Lower leg skin (tissue), 4 donors: ENCODE measurements at regions not wholly inside any gene's neighbourhood (a gene's known extent, or its start where the extent isn't known, plus 50 kb on each side); places are given as distances from the start of the nearest gene placed in this dataset.

Experiments
- DNase-seq, 2 donors: peaks; one replicate each; pipeline ENCODE4 v3.0.0-alpha.2; 2019; ENCODE audit warnings: low spot score in 2 of 2
- H3K4me3 ChIP-seq: fragments of 200-600 bp; sonication (generic); 2 replicates; pipeline ENCODE4 v1.5.1; 2017; ENCODE audit warnings: mild to moderate bottlenecking, low read depth; ENCODE audit not compliant: poor library complexity, severe bottlenecking
- POLR2A ChIP-seq, 2 donors: fragments of 450-650 bp; IDR thresholded peaks; one replicate each; pipeline ENCODE4 v1.6.1; 2016 to 2017; ENCODE audit warnings: antibody characterized with exemption in 2 of 2, mild to moderate bottlenecking in 1 of 2, moderate library complexity in 1 of 2
- WGBS, 2 donors: methylation state at CpG; one replicate each; pipeline ENCODE4 v1.1.5; 2018; 5-methylcytosine and 5-hydroxymethylcytosine counted together
- intact Hi-C: fragments of 100-400 bp; cut with DNase I; formaldehyde crosslinking; loops from one replicate; pipeline ENCODE4 v1.15.0; 2023; ENCODE audit warnings: low total_unique reads
- TF ChIP-seq, protein P1 (sequence below), 3 donors: fragments of 450-650 bp; IDR thresholded peaks; one replicate each; pipeline ENCODE4 v1.5.1; 2016; ENCODE audit warnings: antibody characterized with exemption in 3 of 3, mild to moderate bottlenecking in 3 of 3, moderate library complexity in 2 of 3

DNA sequence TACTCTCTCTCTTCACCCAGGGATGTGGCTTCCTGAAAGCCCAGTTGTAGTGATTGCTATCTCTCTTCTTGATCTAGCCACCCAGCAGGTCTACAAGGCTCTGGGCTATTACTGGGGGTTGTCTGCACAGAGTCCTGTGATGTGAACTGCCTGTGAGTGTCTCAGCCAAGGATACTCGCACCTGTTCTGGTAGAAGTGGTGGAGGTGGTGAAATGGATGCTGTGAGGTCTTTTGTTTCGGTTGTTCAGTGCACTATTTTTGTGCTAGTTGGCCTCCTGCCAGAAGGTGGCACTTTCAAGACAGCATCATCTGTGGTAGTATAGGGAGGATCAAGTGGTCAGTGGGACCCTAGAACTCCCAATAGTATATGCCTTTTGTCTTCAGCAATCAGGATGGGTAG is 268.0 kb downstream of the GABRG1 start:
- intact Hi-C loops = no loop called here
- TF ChIP-seq, protein P1, sequence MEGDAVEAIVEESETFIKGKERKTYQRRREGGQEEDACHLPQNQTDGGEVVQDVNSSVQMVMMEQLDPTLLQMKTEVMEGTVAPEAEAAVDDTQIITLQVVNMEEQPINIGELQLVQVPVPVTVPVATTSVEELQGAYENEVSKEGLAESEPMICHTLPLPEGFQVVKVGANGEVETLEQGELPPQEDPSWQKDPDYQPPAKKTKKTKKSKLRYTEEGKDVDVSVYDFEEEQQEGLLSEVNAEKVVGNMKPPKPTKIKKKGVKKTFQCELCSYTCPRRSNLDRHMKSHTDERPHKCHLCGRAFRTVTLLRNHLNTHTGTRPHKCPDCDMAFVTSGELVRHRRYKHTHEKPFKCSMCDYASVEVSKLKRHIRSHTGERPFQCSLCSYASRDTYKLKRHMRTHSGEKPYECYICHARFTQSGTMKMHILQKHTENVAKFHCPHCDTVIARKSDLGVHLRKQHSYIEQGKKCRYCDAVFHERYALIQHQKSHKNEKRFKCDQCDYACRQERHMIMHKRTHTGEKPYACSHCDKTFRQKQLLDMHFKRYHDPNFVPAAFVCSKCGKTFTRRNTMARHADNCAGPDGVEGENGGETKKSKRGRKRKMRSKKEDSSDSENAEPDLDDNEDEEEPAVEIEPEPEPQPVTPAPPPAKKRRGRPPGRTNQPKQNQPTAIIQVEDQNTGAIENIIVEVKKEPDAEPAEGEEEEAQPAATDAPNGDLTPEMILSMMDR (IDR thresholded peaks at IDR 0.05) = no peak
- TF ChIP-seq POLR2A (IDR thresholded peaks at IDR 0.05) = no peak
- no peak for DNase-seq
- WGBS, 2 donors = 84 to 86% methylated on average over 2 of the region's 2 CpGs
- H3K4me3 ChIP-seq = no peak overlapping the region

DNA sequence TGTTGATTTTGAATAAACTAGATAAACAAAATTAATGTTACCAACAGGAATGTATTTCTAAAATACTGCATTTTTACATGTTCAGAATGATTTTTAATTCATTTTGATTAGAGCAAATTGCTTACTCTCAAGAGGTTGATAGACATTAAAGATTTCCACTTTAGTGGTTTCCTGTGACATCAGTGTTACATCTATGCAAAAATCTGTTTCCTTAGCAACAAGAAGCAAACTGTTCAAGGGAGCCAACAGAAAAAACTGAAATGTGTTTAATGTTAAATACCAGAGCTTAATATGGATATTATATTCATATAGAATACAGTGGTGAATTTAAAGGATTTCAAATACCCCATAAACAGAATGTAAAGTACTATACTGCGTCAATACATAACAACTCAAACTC is 277.8 kb downstream of the GABRG1 start:
- TF ChIP-seq POLR2A (IDR thresholded peaks at IDR 0.05) = no peak
- TF ChIP-seq, protein P1 (IDR thresholded peaks at IDR 0.05) = no peak
- no peak for DNase-seq
- 73 to 86% methylated on average over 1 of the region's 1 CpG for WGBS, 2 donors
- H3K4me3 ChIP-seq = no peak overlapping the region
- intact Hi-C loops = no loop called here

DNA sequence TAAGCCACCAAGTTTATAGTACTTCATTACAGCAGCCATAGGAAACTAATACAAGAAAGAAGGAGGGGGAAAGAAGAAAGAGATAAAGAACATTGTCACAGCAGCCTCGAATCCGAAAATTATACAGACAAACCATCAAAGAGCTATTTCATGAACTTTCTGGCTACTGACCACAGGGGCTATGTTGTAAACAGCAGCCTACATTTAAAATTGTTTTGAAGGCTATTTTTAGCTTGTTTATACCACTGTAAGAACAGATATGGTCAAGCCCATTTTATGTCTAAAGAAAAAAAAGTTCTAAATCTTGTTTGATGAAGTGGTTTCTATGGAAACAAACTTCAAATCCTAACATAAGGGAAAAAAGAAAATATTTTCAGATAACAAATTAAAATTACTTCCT is 282.1 kb downstream of the GABRG1 start:
- WGBS, 2 donors = 42 to 56% methylated on average over 2 of the region's 2 CpGs
- TF ChIP-seq POLR2A (IDR thresholded peaks at IDR 0.05) = no peak
- TF ChIP-seq, protein P1 (IDR thresholded peaks at IDR 0.05) = no peak
- DNase-seq = no peak
- intact Hi-C loops = no loop called here
- H3K4me3 ChIP-seq = no peak overlapping the region

DNA sequence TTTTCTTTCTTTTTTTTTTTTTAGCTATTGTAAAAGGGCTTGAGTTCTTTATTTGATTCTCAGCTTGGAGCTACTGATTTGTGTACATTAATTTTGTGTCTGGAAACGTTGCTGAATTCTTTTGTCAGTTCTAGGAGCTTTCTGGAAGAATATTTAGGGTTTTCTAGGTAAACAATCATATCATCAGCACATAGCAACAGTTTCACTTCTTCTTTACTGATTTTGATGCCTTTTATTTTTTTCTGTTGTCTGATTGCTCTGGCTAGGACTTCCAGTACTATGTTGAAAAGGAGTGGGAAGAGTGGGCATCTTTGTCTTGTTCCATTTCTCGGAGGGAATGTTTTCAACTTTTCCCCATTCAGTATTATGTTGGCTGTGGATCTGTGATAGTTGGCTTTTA is 292.2 kb downstream of the GABRG1 start:
- 57 to 70% methylated on average over 2 of the region's 2 CpGs for WGBS, 2 donors
- intact Hi-C loops = no loop called here
- no peak overlapping the region for H3K4me3 ChIP-seq
- DNase-seq = no peak
- TF ChIP-seq, protein P1 (IDR thresholded peaks at IDR 0.05) = no peak
- TF ChIP-seq POLR2A (IDR thresholded peaks at IDR 0.05) = no peak

DNA sequence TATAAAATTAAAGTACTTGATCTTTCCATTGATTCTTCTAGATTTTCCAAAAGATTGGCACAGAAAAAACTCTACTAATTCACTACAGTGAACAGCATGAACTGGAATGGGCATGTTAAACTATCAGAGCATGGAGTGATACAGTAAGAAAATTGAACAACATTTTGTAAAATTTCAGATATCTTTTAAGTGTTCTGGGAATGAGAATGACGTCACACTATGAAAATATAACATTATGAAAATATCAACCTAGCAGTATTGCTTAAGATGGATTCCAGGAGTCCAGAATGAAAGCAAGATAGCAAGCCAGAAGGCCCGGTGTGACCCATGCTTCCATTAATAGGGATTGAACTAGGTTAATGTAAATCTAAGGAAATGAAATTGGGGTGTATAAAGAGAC is 319.9 kb downstream of the GABRG1 start:
- intact Hi-C loops = no loop called here
- WGBS, 2 donors = 78 to 79% methylated on average over 2 of the region's 2 CpGs

DNA sequence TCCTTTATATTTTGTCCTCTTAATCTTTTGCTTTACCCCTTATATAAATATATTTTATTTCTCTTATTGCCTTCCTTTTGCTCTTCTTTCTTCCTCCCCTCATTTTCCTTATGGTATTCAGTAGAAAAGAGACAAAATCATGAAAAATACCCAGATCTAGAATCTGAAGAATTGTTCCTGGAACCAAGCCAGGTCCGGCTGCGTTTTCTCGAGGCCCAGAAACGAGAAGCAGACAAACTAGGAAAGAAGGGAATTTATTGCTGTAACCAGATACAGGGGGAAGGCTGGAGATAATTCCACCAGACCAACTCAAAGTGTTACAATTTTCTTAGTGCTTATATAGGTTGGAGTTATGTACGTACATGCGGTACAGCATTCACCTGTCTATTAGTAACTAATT is 328.7 kb downstream of the GABRG1 start:
- intact Hi-C loops = no loop called here
- no peak overlapping the region for H3K4me3 ChIP-seq
- 34 to 44% methylated on average over 6 of the region's 6 CpGs for WGBS, 2 donors
- TF ChIP-seq, protein P1 (IDR thresholded peaks at IDR 0.05) = no peak
- TF ChIP-seq POLR2A (IDR thresholded peaks at IDR 0.05) = no peak
- no peak for DNase-seq

More for the DNA sequence above, 319.9 kb downstream of the GABRG1 start:
- H3K4me3 ChIP-seq = no peak overlapping the region
- no peak for DNase-seq
- TF ChIP-seq POLR2A (IDR thresholded peaks at IDR 0.05) = no peak
- TF ChIP-seq, protein P1 (IDR thresholded peaks at IDR 0.05) = no peak
